Inflammatory macrophage treated with lipopolysaccharide for 4 hours (primary cell): ENCODE measurements at regions not wholly inside any gene's neighbourhood (a gene's known extent, or its start where the extent isn't known, plus 50 kb on each side); places are given as distances from the start of the nearest gene placed in this dataset.

ENCODE experiments used
- DNase-seq: peaks from one replicate; pipeline ENCODE4 v3.0.0-alpha.2; 2020

- no peak for DNase-seq
These were observed 70.2 kb downstream of the RND3 start for GRCh38 chr2:150417278-150417677.

- DNase-seq = no peak
These were observed 72.4 kb downstream of the RND3 start for GRCh38 chr2:150415022-150415421.

GRCh38 chr2:150413910-150414309 is 73.6 kb downstream of the RND3 start:
- DNase-seq = no peak

- no peak for DNase-seq
These were observed 74.1 kb downstream of the RND3 start for GRCh38 chr2:150413366-150413765.

GRCh38 chr2:150410809-150411208 is 76.7 kb downstream of the RND3 start:
- DNase-seq = no peak

GRCh38 chr2:150409196-150409595 is 78.3 kb downstream of the RND3 start:
- DNase-seq = no peak

GRCh38 chr2:150404147-150404546 is 83.3 kb downstream of the RND3 start:
- DNase-seq = no peak

GRCh38 chr2:150403457-150403856 is 84.0 kb downstream of the RND3 start:
- no peak for DNase-seq

GRCh38 chr2:150402953-150403352 is 84.5 kb downstream of the RND3 start:
- DNase-seq = no peak

GRCh38 chr2:150400849-150401248 is 86.6 kb downstream of the RND3 start:
- no peak for DNase-seq

- DNase-seq = no peak
These were observed 94.9 kb downstream of the RND3 start for GRCh38 chr2:150392614-150393013.

- DNase-seq = no peak
These were observed 95.7 kb downstream of the RND3 start for GRCh38 chr2:150391779-150392178.

- DNase-seq = no peak
These were observed 98.0 kb downstream of the RND3 start for GRCh38 chr2:150389447-150389846.

- no peak for DNase-seq
These were observed 99.2 kb downstream of the RND3 start for GRCh38 chr2:150388289-150388625.

GRCh38 chr2:150387586-150388288 is 99.7 kb downstream of the RND3 start:
- DNase-seq = no peak

- no peak for DNase-seq
These were observed 102.3 kb downstream of the RND3 start for GRCh38 chr2:150385211-150385610.

- no peak for DNase-seq
These were observed 103.9 kb downstream of the RND3 start for GRCh38 chr2:150383587-150383986.

- DNase-seq = no peak
These were observed 108.3 kb downstream of the RND3 start for GRCh38 chr2:150379166-150379565.

- DNase-seq = no peak
These were observed 108.8 kb downstream of the RND3 start for GRCh38 chr2:150378686-150379085.

GRCh38 chr2:150376553-150377335 is 110.7 kb downstream of the RND3 start:
- DNase-seq = no peak

GRCh38 chr2:150375333-150375732 is 112.1 kb downstream of the RND3 start:
- no peak for DNase-seq

GRCh38 chr2:150374492-150374891 is 113.0 kb downstream of the RND3 start:
- no peak for DNase-seq

GRCh38 chr2:150373374-150373773 is 114.1 kb downstream of the RND3 start:
- DNase-seq = no peak

GRCh38 chr2:150371044-150371818 is 116.2 kb downstream of the RND3 start:
- DNase-seq = no peak
